HG03159 (cell line): ENCODE measurements at regions not wholly inside any gene's neighbourhood (a gene's known extent, or its start where the extent isn't known, plus 50 kb on each side); places are given as distances from the start of the nearest gene placed in this dataset.
"Not testable (repeated sequence)": the region's sequence is repeated elsewhere in the genome, so short reads cannot be mapped to it uniquely, and the experiment has no call there.

Source experiments
- ATAC-seq: cut with Tn5 transposase; IDR thresholded peaks from one replicate; pipeline ENCODE4 v1.9.1; 2021; ENCODE audit warnings: mild to moderate bottlenecking, moderate library complexity; ENCODE audit not compliant: unreplicated experiment

DNA sequence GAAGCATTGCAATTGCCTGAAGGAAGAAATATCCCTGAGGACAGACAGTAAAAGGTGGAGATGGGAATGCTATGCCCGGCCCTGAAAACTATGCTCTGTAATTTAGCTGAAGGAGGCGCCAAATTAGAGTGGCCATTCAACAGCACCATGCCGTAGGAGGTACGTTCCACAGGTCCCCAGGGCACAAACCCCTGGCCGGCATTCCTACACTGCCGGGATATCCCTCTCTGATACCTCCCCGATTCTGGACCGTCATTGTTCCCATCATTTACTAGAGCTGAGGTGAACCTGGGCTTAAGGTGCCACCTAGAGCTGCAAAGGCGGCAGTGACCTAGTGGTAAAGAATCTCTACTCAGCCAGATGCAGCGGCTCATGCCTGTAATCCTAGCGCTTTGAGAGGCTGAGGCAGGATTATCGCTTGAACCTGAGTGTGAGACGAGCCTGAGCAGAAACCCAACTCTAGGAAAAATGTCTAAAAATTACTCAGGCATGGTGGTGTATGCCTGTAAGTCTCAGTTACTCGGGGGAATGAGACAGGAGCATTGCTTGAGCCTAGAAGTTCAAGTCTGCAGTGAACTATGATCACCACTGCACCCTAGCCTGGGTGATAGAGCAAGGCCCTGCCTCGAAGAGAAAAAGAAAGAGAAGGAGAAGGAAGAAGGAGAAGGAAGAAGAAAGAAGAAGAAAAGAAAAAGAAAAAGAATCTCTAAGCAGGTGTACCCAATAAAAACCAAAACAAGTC lies 53.0 kb upstream of the TNKS2 start:
- ATAC-seq, result no peak

DNA sequence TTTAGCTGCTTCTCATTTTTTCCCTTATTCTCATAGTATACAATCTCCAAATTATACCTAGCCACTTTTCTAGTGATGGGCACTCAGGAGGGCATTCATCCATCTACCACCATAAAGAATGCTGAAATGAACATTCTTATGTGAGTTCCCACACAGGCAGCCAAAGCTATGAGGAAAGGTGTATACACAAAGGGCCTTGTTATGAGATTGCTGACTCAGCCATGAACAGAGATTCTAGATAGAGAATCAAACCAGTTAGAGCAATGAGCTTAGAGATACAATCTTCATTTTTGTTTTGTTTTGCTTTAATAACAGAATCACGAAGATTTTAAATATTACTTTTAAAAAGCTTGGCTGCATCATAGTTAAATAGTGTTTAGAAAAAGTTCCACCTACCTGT lies 54.8 kb upstream of the TNKS2 start:
- ATAC-seq, result no peak

DNA sequence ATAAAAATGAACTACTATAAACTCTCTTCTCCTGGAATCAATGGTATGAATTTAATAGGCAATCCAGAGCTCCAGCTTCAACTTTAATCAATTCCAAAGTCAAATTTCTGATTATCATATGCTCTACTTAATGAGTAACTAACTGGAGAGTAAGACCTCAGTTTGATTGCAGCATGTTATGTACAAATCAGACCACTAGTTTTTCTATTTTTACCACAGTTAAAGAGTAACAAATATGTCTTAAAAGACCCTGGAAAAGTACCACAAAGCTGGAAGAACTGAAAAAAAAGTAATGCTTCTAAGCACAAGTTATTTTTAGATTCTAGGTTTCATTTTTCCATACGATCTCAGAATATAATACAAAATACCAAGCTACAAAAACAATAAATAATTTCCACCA lies 56.0 kb upstream of the TNKS2 start:
- no peak for ATAC-seq

DNA sequence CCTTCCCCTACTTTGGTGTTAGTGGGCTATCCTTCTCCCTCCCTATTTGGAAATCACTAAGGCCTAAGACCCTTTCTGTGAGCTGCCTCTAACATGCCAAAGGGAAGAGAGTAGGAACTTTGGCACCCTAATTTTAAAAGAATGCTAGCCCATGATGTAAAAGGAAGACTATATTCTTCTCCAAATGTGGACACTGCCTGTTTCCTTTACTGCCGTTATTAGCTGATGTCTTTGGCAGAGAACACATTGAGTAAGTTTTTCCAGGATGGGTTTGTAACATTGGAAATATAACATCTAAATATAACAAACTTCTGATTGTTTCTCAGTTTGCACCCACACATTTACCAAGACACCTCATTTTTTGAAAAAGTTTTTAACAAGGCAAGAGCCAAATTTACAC lies 56.9 kb upstream of the TNKS2 start:
- ATAC-seq, result no peak

DNA sequence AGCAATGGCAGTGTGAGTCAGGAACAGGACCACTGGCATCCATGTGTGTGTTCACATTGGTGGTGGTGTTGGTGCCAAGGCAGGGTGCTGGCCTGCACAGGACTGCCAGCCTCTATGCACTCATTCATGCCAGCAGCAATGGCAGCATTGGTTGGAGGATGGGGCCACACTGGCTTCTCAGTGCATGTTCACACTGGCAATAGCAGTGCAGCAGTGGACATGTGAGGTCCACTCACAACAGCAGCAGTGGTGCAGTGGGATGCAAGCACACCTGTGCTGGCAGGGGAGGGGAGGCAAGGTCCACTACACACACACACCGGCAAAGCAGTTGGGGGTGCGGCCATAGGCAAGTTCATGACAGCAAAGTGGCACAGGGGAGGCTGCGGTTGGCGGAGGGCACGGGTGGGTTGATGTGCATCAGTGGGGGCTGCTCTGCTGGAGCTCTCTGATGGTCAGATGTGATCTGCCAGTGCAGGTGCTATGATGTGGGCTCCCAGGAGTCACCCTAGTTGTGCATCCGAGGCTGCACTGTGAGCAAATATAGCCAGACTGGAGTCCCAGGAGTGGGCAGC lies 57.8 kb upstream of the TNKS2 start:
- ATAC-seq, result no peak

DNA sequence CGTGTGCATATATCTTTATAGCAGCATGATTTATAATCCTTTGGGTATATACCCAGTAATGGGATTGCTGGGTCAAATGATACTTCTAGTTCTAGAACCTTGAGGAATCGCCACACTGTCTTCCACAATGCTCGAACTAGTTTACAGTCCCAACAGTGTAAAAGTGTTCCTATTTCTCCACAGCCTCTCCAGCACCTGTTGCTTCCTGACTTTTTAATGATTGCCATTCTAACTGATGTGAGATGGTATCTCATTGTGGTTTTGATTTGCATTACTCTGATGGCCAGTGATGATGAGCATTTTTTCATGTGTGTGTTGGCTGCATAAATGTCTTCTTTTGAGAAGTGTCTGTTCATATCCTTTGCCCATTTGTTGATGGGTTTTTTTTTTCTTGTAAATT lies 66.0 kb upstream of the TNKS2 start:
- not testable (repeated sequence) for ATAC-seq

DNA sequence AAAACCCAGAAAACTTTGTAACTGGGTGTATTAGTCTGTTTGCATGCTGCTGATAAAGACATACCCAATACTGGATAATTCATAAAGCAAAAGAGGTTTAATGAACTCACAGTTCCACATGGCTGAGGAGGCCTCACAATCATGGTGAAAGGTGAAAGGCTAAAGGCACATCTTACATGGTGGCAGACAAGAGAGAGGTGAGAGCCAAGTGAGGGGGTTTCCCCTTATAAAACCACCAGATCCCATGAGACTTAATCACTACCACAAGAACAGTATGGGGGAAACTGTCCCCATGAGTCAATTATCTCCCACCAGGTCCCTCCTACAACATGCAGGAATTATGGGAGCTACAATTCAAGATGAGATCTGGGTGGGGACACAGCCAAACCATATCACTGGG lies 68.9 kb upstream of the TNKS2 start:
- ATAC-seq, result not testable (repeated sequence)

DNA sequence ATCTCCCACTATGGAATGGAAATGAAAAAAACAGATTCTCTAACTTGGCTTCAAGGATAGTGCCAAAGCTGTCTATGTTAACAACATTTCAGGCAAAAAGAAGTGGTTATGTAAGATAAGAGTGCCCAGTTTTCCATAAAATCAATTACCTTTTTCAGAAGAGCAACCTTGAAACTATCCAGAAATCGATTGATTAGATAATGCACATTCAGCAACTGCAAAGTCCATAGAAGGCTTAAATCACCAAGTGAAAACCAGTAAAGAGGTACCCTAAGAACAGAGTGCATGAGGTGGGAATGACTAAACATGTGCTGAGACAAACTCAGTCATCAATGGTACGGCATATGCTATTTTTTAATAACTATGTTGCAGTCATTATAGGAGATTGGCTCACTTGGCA lies 71.9 kb upstream of the TNKS2 start:
- ATAC-seq, result no peak

DNA sequence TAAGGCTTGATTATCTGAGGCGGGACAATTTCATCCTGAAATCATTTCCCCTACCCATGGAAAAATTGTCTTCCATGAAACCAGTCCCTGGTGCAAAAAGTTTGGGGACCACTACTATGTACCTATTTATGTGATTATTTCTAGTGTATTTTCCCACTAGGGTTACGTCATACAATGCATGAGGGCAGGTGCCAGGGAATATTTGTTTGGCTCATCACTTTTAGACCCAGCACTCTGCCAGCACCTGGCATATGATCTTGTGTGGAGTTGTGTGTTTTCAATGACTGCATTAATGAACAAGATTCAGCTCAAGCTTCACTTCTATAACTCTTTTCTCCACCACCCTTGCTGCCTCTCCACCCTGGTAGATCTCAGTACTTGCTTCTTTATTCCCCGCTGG lies 73.3 kb upstream of the TNKS2 start:
- ATAC-seq, result no peak

DNA sequence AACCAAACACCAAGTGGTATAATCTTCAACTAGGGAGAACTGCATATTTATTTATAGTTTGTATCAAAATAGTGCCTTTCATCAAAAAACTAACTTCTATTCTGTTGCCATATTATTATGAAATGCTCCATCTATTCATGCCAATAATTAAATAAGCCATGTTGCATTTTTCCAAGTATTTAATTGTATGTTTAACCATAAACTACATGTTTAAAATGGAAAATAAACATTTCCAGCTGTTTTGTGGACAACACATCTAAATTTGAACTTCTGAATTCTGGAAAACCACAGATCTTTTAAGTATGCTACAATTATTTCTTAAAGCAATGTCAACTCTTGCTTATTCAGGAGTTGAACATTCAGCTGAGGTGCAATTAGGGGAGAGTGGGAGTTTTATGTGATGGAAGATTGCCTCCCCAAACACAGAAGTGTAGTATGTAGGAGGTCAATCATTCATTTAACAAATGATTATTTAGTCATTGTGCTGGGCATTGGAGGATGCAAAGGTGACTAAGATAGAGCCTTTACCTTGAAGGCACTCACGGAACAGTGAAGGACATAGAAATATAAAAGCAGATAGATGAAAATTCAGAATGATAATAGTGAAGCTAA lies 80.7 kb upstream of the PPP1R3C start:
- ATAC-seq, result no peak

DNA sequence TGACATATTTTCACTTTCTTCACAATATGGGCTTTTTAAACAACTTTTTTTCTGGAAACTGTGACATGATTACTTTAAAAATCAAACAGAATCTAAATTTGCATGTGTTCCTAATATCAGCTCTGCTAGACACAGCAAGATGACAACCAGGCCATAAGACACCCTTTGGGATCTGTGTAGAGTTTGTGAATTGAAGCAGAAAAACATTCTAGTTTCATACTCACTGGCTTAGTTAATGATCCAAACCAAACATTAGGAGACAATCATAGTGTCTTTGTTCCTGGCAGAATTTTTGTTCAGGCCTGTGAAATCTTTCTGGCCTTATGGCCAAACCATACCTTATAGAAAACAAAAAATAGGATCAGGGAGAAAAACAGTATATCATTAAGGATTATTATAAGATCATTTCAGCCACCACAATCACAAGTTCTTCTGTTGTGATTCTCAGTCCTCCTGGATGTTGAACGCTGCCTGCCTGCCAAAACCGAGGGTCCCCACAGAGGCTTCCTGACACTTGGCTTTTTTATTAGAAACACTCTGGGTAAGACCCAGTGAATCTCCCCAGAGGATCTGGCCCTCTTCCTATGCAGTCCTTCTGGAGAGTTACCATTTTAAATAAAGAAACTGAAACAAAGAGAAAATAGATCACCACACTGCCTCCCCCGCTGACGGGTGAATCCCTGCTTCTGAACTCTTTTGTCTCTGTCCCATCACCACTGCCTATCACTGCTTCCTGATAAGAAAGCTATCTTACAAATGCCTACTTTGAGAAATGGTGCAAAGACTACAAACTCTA lies 79.2 kb upstream of the PPP1R3C start:
- ATAC-seq, result peak; percentile 57

DNA sequence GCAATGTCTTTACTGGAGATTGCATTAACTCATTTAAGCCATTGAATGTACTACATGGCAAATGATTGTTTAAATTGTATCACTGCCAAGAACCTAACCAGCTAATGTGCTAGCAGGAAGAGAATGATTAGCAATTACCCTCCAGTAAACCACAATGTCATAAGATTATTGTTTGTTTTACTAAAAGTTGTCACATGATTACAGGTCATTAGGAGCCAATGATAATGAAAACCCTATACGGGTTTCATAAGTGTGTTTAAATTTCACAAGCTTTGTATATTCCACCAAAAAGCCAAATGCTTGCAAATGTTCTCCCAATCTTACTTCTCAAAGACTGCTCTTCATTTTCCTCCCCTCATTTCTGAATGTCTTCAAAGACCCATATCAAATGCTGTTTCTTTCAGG lies 76.5 kb upstream of the PPP1R3C start:
- ATAC-seq, result no peak

DNA sequence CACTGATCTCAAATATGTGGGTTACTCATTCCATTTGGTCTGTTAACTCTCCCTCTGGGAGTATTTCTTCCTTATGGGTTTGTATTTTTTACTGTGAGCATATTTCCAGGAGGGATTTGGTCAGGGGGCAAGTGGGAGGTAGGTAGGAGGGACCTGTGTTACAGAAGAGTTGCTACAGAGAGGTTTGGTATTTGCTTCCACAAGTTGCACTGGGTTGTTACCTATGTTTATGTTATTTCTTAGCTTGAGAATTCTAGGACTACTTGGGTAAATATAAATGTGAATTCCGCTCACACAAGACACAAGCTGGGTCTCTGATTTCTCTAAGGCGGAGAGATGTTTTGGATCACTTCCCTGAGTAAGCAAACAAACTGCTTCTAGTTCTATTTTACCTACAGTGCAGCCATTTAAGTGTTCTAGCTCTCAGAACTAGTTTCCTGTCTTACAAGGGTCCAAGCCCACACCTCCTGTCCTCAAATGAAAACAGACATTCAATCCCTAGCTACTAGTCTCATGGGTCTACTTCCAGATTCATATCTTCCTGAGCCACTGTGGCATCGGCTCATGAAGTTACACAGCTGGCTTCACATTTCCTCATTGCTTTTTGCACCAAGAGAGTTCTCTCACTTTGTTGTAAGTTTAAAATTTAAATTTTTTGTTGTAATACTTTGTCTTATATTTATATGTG lies 75.4 kb upstream of the PPP1R3C start:
- no peak for ATAC-seq

DNA sequence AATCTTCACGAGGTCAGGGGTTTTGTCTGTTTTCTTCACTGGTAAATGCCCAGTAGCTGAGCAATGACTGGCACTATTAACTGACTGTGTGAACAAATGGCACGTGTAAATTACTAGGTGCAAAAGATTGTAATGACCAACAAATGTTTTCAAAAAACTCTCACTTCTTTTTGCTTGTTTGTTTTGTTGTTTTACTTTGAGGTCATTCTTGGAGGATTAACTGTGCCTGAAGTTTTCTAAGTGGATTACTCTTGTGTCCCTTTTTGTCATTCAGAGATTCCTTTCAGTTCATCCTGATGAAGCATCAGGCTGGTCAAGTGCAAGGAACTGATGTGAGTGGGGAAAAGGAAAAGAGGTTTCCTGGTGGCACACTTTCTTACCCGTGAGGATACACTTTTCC lies 74.4 kb upstream of the PPP1R3C start:
- ATAC-seq, result no peak

DNA sequence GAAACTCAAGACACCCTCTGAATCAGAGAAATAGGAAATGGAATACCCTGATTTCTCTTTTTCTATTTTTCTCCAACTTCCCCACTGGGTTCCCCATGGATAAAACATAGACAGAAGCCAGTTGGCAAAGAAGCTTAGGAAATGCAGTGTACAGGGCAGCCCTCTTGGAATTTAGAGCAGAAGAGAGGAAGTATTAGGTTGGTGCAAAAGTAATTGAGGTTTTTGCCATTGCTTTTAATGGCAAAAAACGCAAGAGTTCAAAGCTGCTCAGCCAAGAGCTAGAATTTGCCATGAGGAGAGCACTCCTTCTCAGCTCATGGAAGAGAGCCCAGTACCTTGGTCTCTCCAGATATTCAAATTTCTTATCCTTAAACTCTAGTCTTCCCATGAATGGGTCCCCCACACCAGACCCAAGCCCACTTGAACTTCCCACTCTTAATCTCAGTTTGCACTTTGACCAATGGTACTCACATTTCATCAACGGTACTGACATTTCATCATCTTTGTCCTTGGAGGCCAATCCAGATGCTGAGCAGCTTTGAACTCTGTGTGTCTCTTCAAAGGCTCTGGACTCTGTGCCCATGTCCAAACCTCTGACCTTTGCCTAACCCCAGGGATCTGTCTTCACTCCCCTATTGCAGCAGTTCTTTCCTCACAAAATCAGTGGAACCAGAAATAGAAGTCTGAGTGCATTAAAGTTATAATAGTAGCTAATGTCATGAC lies 73.2 kb upstream of the PPP1R3C start:
- ATAC-seq, result no peak

DNA sequence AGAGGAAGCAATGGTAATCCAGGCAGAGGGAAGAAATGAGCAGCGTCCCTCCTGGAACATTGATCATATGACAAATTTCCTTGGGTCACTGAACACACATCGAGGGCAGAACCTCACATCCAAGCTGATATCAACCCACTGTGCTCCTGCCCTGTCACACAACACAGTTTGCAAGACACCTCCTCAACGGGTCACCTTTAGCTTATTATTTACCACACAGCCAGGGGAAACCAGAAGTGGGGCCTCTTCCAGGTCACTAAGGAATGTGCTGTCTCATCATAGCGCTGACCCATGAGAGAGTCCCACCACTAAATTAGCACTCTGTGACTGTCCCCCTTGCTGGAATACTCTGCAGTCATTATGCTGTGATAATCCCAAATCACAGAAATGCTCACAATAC lies 69.7 kb upstream of the PPP1R3C start:
- no peak for ATAC-seq

DNA sequence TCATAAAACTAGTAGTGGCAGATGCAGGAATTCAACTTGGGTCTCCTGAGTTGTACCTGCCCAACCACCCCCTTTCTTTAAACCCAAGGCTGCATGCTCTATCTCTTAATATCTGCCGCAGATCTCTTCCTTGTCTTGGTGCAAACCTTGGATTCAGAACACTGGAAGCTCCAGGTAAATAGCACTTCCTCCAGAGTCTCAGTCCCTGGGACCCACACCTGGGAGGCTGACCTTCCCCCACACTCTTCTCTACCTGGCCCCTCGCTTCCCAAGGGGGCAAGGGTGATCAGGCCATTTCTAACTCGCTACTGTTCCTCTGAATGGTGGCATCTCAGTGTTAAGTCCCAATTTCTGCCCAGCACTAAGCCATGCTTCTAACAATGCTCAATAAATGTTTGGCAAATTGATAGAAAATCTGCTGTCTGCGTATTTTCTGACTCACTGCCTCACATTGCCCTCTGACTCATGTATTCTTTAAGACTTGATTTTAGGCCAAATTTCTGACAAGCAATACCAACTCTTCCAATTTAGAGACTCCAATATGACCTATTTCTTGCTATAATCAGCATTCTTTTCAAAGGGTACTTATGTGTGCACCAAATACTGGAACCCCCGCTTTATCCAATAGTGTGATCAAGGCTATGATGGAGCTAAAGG lies 68.0 kb upstream of the PPP1R3C start:
- no peak for ATAC-seq

DNA sequence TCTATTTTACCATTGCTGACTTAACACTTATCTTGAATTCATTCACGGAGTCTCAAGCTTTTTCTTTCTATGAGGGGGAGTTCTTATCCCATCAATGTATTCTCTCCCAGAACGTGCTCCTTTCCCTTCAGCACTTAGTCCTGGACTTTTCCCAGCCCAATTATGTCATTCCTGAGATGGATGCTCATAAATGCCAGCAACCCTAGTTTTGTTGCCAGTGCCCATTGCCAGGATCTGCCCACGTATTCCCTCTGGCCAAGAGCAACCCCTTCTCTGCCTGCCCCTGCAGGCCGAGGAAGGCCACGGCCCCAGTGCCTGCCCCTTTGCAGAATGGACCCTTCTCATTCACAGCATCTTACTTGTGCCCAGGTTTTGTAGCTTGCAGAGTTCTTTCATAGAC lies 67.4 kb upstream of the PPP1R3C start:
- no peak for ATAC-seq

DNA sequence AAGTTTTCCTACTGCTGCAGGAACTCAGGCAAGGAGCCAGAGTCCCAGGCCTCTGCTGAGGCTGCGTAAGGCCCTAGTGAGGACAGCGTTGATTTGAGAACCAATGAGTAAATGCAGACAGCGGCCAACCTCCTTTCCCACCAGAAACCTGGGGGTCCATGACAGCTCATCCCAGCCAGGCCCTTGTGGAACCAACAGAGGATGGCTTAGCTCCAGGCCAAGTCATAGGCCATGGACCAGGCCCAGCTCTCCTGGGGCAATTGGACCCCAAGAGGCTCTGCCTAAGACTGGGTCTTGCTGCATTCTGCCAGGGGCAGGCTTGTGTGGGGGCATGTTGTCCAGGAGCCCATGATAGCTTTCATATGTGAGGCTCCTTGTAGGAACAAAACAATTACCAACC lies 65.4 kb upstream of the PPP1R3C start:
- no peak for ATAC-seq

DNA sequence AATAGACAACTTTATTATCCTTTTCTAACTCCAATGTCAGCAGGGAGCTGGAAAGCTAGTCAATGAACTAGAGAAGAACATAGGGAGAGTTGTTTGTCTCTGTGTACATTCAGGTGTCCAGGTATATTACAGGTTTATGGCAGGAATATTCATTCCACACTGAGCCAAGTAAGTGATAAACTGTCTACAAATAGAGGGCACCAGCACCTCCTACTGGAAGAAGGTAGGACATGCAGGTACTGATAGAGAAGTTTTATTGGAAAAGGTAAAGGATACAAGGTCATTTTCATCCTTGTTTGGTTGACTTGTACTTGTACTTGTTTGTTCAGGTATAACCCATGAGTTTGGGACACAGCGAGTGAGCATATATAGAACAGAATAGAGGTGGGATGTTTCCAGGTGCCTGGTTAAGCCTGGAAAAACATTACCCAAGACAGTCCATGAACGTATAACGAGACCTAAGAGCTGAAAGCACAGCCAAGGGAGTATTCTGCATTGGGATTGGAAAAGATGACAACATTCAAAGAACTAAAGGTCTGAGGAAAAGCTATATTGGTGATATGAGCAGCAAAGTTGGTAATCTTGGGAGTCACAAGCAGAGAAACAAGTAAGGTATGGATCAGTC lies 61.4 kb upstream of the PPP1R3C start:
- ATAC-seq, result no peak
